ENCODE measurements at regions not wholly inside any gene's neighbourhood (a gene's known extent, or its start where the extent isn't known, plus 50 kb on each side); places are given as distances from the start of the nearest gene placed in this dataset.

DNA sequence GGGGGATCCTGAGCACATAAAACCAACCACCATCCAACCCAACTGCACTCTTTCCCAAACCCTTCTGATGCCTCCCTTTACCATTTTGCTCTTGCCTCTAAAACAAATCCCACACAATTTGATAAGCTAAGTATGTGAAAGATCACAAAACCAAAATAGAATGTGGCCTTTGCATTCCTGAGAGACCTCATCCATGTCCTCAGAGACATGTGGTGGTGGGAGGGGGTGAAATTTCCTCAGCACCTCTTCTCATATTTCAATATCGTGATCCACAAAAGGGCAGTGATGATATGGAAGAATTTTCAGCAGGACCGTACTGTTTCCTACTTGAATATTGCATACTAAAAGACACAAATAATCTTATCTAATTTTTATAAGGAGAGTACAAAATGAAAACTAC is 423.3 kb downstream of the TLE1 start:
- TF ChIP-seq, protein P1, sequence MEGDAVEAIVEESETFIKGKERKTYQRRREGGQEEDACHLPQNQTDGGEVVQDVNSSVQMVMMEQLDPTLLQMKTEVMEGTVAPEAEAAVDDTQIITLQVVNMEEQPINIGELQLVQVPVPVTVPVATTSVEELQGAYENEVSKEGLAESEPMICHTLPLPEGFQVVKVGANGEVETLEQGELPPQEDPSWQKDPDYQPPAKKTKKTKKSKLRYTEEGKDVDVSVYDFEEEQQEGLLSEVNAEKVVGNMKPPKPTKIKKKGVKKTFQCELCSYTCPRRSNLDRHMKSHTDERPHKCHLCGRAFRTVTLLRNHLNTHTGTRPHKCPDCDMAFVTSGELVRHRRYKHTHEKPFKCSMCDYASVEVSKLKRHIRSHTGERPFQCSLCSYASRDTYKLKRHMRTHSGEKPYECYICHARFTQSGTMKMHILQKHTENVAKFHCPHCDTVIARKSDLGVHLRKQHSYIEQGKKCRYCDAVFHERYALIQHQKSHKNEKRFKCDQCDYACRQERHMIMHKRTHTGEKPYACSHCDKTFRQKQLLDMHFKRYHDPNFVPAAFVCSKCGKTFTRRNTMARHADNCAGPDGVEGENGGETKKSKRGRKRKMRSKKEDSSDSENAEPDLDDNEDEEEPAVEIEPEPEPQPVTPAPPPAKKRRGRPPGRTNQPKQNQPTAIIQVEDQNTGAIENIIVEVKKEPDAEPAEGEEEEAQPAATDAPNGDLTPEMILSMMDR (IDR thresholded peaks at IDR 0.05; ENCODE audit: low read length, missing control alignments) = no peak
- DNase-seq (ENCODE audit: low read depth) = peak; percentile 17
- no peak overlapping the region for H3K4me3 ChIP-seq (replicated peaks; ENCODE audit: low read depth, low read length)

DNA sequence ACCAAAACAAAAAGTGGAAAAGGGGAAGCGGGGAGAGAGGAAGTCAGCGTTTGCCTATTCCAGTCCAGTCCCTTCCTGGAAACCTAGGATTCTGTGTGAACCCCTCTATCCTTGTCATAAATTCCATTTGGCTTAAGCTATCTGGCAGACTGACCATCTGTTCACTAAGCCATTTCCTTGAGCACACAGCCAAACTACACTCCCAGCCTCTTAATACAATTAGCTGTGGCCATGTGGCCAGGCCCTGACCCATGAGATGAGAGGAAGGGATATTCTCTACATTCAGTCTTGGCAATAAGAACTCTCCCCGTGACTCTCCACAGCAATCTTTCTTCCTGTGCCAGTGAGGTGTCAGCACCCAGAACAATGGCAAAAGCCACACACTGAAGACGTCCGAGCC is 424.8 kb downstream of the TLE1 start:
- peak; percentile 48 for DNase-seq (ENCODE audit: low read depth)
- TF ChIP-seq, protein P1 (IDR thresholded peaks at IDR 0.05; ENCODE audit: low read length, missing control alignments) = no peak
- no peak overlapping the region for H3K4me3 ChIP-seq (replicated peaks; ENCODE audit: low read depth, low read length)

DNA sequence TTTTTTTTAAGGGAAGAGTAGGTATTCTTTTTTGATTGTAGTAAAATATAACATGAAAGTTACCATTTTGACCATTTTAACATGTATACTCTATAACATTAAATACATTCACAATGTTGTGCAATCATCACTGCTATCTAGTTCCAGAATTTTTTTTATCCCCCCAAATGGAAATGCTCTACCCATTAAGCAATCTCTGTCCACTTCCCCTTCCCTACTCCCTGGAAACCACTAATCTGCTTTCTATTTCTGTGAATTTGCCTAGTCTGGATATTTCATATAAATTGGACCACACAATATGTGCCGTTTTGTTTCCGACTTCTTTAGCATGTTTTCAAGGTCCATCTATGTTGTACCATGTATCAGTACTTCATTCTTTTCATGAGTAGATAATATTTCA is 429.5 kb downstream of the TLE1 start:
- no peak for DNase-seq (ENCODE audit: low read depth)
- TF ChIP-seq, protein P1 (IDR thresholded peaks at IDR 0.05; ENCODE audit: low read length, missing control alignments) = no peak

DNA sequence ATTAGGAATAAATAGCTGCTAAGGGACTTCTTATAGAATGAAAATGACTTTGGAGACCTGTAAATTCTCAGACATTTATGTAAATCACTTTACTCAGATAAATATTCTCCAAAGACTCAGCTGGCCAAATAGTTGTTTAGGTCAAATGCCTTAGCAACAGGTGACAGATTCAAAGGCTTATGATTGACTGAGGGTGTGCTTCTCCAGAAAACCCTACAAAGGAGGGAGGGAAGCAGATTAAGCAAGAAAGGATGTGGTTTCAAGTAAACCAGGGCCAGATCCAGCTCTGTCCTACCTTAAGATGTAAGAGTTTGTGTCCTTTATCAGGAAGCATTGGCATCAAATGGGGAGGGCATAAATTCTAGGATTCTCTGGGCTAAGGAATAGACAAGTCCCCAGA is 433.0 kb downstream of the TLE1 start:
- TF ChIP-seq, protein P1 (IDR thresholded peaks at IDR 0.05; ENCODE audit: low read length, missing control alignments) = no peak
- H3K4me3 ChIP-seq (replicated peaks; ENCODE audit: low read depth, low read length) = no peak overlapping the region
- DNase-seq (ENCODE audit: low read depth) = no peak

More for the DNA sequence above, 429.5 kb downstream of the TLE1 start:
- H3K4me3 ChIP-seq (replicated peaks; ENCODE audit: low read depth, low read length) = no peak overlapping the region

DNA sequence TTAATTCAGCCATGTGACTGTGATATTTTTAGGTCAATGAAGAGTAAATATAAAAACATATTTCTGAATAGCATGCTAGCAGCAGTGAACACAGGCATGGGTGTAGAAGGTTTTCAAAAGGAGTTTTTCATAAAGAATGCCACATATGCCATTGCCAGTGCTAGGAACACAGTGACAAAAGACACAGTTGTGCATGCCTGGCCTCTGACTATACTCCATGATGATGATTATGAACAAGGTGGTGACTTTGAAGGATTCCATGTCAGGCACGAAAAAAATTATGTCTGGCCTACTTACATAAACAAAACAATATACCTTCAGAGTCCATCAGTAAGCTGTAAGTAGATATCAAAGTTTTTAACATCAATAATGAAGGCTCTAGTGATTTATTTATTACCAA is 438.7 kb downstream of the TLE1 start:
- no peak overlapping the region for H3K4me3 ChIP-seq (replicated peaks; ENCODE audit: low read depth, low read length)
- DNase-seq (ENCODE audit: low read depth) = no peak
- TF ChIP-seq, protein P1 (IDR thresholded peaks at IDR 0.05; ENCODE audit: low read length, missing control alignments) = no peak

DNA sequence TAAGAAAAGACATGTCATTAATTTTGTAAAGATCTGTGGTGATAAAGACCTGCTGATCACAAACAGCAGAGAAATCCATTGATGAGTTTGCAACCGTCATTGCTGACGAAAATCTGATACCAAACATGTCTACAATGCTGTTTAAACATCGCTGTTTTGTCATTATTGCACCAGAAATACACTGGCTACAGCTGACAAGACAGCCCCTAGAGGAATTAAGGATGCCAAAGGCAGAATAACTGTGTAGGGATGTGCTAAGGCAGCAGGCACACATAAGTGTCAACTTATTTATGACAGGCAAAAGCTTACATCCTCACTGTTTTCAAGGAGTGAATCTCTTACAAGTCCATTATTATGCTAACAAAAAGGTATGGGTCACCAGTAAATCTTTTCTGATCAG is 439.3 kb downstream of the TLE1 start:
- DNase-seq (ENCODE audit: low read depth) = no peak
- no peak overlapping the region for H3K4me3 ChIP-seq (replicated peaks; ENCODE audit: low read depth, low read length)
- TF ChIP-seq, protein P1 (IDR thresholded peaks at IDR 0.05; ENCODE audit: low read length, missing control alignments) = no peak

DNA sequence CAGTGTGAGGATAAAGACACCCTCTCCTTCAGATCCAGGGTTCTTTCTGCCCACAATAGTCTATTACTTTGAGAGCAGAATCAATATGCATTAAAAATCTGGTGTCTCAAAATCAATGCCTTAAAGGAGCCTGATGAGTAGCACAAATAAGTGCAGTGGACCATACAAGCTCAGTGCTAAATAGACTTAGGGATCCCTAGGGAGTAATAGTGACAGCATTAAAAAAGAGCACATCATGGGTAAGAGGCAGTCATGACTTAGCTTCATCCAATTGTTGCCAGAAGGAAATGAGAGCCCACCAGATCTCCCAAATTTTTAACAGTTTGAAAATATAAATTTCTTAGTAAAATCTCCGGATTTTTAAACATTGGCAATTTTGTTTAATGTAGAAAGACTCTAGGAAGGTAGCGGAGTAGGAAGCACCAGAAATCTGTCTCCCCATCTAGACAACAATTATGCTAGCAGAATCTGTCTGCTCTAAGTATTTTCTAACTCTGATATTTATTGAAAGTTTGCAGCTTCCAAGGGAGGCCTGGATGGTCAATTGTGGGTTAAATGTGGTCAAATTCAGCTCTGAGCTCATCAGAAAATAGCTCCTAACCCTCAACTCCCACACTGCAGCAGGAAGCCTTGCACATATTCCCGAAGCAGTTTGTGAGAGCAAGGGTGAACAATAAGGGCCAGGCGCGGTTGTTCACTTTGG is 443.9 kb downstream of the TLE1 start:
- no peak overlapping the region for H3K4me3 ChIP-seq (replicated peaks; ENCODE audit: low read depth, low read length)
- TF ChIP-seq, protein P1 (IDR thresholded peaks at IDR 0.05; ENCODE audit: low read length, missing control alignments) = no peak
- DNase-seq (ENCODE audit: low read depth) = no peak

Measured in fibroblast of pulmonary artery (primary cell).